CD4-positive, alpha-beta T cell (primary cell): ENCODE measurements at regions not wholly inside any gene's neighbourhood (a gene's known extent, or its start where the extent isn't known, plus 50 kb on each side); places are given as distances from the start of the nearest gene placed in this dataset.

ENCODE experiments used
- ATAC-seq: fragments of 200-7000 bp; cut with Tn5 transposase; one replicate; pipeline ENCODE4 v1.10.0; 2022; ENCODE audit warnings: mild to moderate bottlenecking; ENCODE audit not compliant: poor library complexity
- CTCF ChIA-PET: fragments of 350-600 bp; sonication (Branson Sonifier 250); formaldehyde crosslinking; loops from one replicate; lab custom pipeline; 2021; ENCODE audit warnings: antibody characterized with exemption, inconsistent platforms; lab: Charles Lee
- POLR2A ChIA-PET: fragments of 350-600 bp; sonication (Branson Sonifier 250); formaldehyde crosslinking; loops from one replicate; lab custom pipeline; 2021; ENCODE audit warnings: antibody characterized with exemption, inconsistent platforms; lab: Charles Lee
- DNase-seq, 14 experiments: peaks; one replicate each; pipeline ENCODE4 v3.0.0-alpha.2; 2013 to 2020; ENCODE audit warnings: mixed read lengths in 2 of 14
- H3K27ac ChIP-seq, 2 donors: one replicate each; pipeline versions ENCODE4 v1.5.1 to v1.7.0; 2013; ENCODE audit warnings: low read length in 2 of 2, low read depth in 1 of 2, mild to moderate bottlenecking in 1 of 2
- H3K27me3 ChIP-seq, 2 experiments: 1 replicate in 1 of 2; 2 replicates in 1 of 2; pipeline versions ENCODE4 v1.6.1 to v1.7.0; 2013; ENCODE audit warnings: low read length in 2 of 2, control low read depth in 1 of 2, mild to moderate bottlenecking in 1 of 2, moderate library complexity in 1 of 2; ENCODE audit not compliant: insufficient read depth in 2 of 2, control insufficient read depth in 1 of 2
- H3K36me3 ChIP-seq: one replicate; pipeline ENCODE4 v1.6.1; 2013; ENCODE audit warnings: low read length, control low read depth; ENCODE audit not compliant: insufficient read depth
- H3K4me1 ChIP-seq: one replicate; pipeline ENCODE4 v1.6.1; 2013; ENCODE audit warnings: low read length, control low read depth; ENCODE audit not compliant: insufficient read depth
- H3K4me3 ChIP-seq: one replicate; pipeline ENCODE4 v1.5.1; 2013; ENCODE audit warnings: mild to moderate bottlenecking, low read length, moderate library complexity
- H3K9me3 ChIP-seq, 2 experiments: 1 replicate in 1 of 2; 2 replicates in 1 of 2; pipeline versions ENCODE4 v1.6.1 to v1.7.0; 2013; ENCODE audit warnings: low read length in 2 of 2, mild to moderate bottlenecking in 2 of 2, control low read depth in 1 of 2, moderate library complexity in 1 of 2; ENCODE audit not compliant: control insufficient read depth in 1 of 2, insufficient read depth in 1 of 2
- H3K27ac Mint-ChIP-seq: one replicate; pipeline ENCODE4 v1.8.0; 2020; ENCODE audit warnings: mixed read lengths
- H3K27me3 Mint-ChIP-seq: one replicate; pipeline ENCODE4 v1.8.0; 2021; ENCODE audit warnings: mixed read lengths
- H3K36me3 Mint-ChIP-seq: one replicate; pipeline ENCODE4 v1.8.0; 2021; ENCODE audit warnings: low read depth, mixed read lengths
- H3K4me1 Mint-ChIP-seq: one replicate; pipeline ENCODE4 v1.8.0; 2021; ENCODE audit warnings: low read depth, mixed read lengths
- H3K4me3 Mint-ChIP-seq: one replicate; pipeline ENCODE4 v1.8.0; 2020; ENCODE audit warnings: mild to moderate bottlenecking, mixed read lengths
- H3K9me3 Mint-ChIP-seq: one replicate; pipeline ENCODE4 v1.8.0; 2020; ENCODE audit warnings: mixed read lengths
- CTCF ChIP-seq: fragments of 200-600 bp; IDR thresholded peaks from one replicate; pipeline ENCODE4 v1.8.0; 2022; ENCODE audit warnings: antibody characterized with exemption, mild to moderate bottlenecking
- intact Hi-C, 2 experiments: fragments of 100-400 bp; cut with DNase I in 1 of 2; cut with micrococcal nuclease in 1 of 2; formaldehyde crosslinking; loops; one replicate each; pipeline versions ENCODE4 v1.15.1 to v1.9.0; 2023 to 2025; cut with DNase I, micrococcal nuclease

GRCh38 chr2:6358546-6358945, 507.2 kb downstream of the CMPK2 start:
- CTCF ChIA-PET: no interaction called here
- TF ChIP-seq CTCF: no peak
- H3K4me1 ChIP-seq: no peaks in the 10 kb centered on the region
- intact Hi-C loops: no loop called here
- H3K27ac Mint-ChIP-seq: no peak overlapping the region
- peaks cover 0 to 17% of the 10 kb centered on the region in 2 experiments for H3K9me3 ChIP-seq
- H3K4me3 ChIP-seq: no peak overlapping the region
- no peak overlapping the region for H3K4me3 Mint-ChIP-seq
- POLR2A ChIA-PET: no interaction called here
- H3K27me3 ChIP-seq: no peaks in the 10 kb centered on the region
- peaks cover 2% of the 10 kb centered on the region for H3K9me3 Mint-ChIP-seq
- H3K36me3 ChIP-seq: no peaks in the 10 kb centered on the region
- no peaks in the 10 kb centered on the region for H3K27me3 Mint-ChIP-seq
- no peaks in the 10 kb centered on the region for H3K4me1 Mint-ChIP-seq
- no peaks in the 10 kb centered on the region for H3K36me3 Mint-ChIP-seq
- H3K27ac ChIP-seq: no peak overlapping the region
- ATAC-seq (no peak), DNase-seq (no peak)

GRCh38 chr2:6358985-6359384, 506.7 kb downstream of the CMPK2 start:
- H3K4me3 ChIP-seq: no peak overlapping the region
- Mint-ChIP-seq H3K4me3 (no peak overlapping the region), H3K9me3 (peaks cover 2% of the 10 kb centered on the region), H3K4me1 (no peaks in the 10 kb centered on the region), H3K27ac (no peak overlapping the region), H3K36me3 (no peaks in the 10 kb centered on the region), H3K27me3 (no peaks in the 10 kb centered on the region)
- no peaks in the 10 kb centered on the region for H3K4me1 ChIP-seq
- no peak for DNase-seq
- ATAC-seq: no peak
- peaks cover 0 to 17% of the 10 kb centered on the region in 2 experiments for H3K9me3 ChIP-seq
- intact Hi-C loops: no loop called here
- ChIA-PET CTCF (no interaction called here), POLR2A (no interaction called here)
- H3K27ac ChIP-seq: no peak overlapping the region
- no peaks in the 10 kb centered on the region for H3K36me3 ChIP-seq
- H3K27me3 ChIP-seq: no peaks in the 10 kb centered on the region
- TF ChIP-seq CTCF: no peak

DNA sequence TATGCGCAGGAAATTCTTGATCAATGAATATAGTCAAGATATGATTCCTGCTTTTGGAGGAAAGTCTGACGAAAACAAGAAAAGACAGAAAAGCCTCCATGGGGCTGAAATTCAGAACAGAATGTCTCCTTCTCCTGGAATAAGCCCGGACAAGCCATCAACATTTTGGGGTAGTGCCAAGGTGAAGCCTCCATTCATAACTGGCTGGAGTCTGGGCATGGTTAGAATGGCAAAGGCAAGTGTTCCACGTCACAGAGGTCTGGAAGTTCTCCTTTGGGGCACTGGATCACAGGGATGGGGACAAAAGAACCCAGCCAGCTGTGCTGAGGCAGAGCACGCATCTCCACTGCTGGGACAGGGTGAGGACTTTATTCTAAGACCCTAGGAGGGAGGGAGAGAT, 505.7 kb downstream of the CMPK2 start:
- Mint-ChIP-seq H3K4me3 (no peak overlapping the region), H3K36me3 (no peaks in the 10 kb centered on the region), H3K27ac (no peak overlapping the region), H3K9me3 (peaks cover 2% of the 10 kb centered on the region), H3K4me1 (no peaks in the 10 kb centered on the region), H3K27me3 (no peaks in the 10 kb centered on the region)
- Histone ChIP-seq H3K9me3 (peaks cover 0 to 17% of the 10 kb centered on the region in 2 experiments), H3K36me3 (no peaks in the 10 kb centered on the region), H3K27me3 (no peaks in the 10 kb centered on the region), H3K4me3 (no peak overlapping the region), H3K4me1 (no peaks in the 10 kb centered on the region), H3K27ac (no peak overlapping the region)
- POLR2A ChIA-PET: no interaction called here
- intact Hi-C loops: no loop called here
- CTCF ChIA-PET: no interaction called here
- DNase-seq: no peak
- ATAC-seq: no peak
- no peak for TF ChIP-seq CTCF
